ENCODE measurements at regions not wholly inside any gene's neighbourhood (a gene's known extent, or its start where the extent isn't known, plus 50 kb on each side); places are given as distances from the start of the nearest gene placed in this dataset.
"Not testable (repeated sequence)": the region's sequence is repeated elsewhere in the genome, so short reads cannot be mapped to it uniquely, and the experiment has no call there.

GRCh38 chr4:28073860-28074555, 1213.4 kb downstream of the STIM2 start:
- Histone ChIP-seq H3K9me3 (ENCODE audit: control insufficient read depth, insufficient read depth, low read depth, low read length) (no peaks in the 10 kb centered on the region), H3K79me2 (ENCODE audit: control insufficient read depth, insufficient read depth, low read length) (no peaks in the 10 kb centered on the region), H3K4me2 (ENCODE audit: extremely low read depth, insufficient read depth, low read length) (no peak overlapping the region), H3K36me3 (ENCODE audit: control insufficient read depth, insufficient read depth, low read length) (no peaks in the 10 kb centered on the region), H3K4me3 (replicated peaks in 1 of 4; ENCODE audit: control extremely low read depth in 1 of 4, insufficient read depth in 1 of 4, low read depth in 3 of 4, low read length in 4 of 4) (no peak overlapping the region), H4K20me1 (ENCODE audit: control insufficient read depth, extremely low read depth, insufficient read depth, low read length) (no peaks in the 10 kb centered on the region), H2AFZ (ENCODE audit: low read length) (no peak overlapping the region), H3K27me3 (ENCODE audit: control insufficient read depth, insufficient read depth, low read length) (no peaks in the 10 kb centered on the region), H3K27ac (ENCODE audit: insufficient read depth, low read length) (no peak overlapping the region), H3K9ac (ENCODE audit: insufficient read depth, low read length) (no peak overlapping the region), H3K4me1 (ENCODE audit: control insufficient read depth, extremely low read depth, insufficient read depth, low read length) (no peaks in the 10 kb centered on the region)
- DNase-seq (ENCODE audit: low read depth in 2 of 2) = no peak
- no peak for TF ChIP-seq EZH2 (IDR thresholded peaks at IDR 0.05; ENCODE audit: low read length, missing control alignments)
- TF ChIP-seq CTCF (conservative IDR thresholded peaks at IDR 0.05 in 1 of 2, IDR thresholded peaks at IDR 0.05 in 1 of 2; ENCODE audit: low read depth in 1 of 2, low read length in 2 of 2) = peak in 1 of 2 donors; percentile 20

- peak in 1 of 2 donors; percentile 3 for DNase-seq (ENCODE audit: low read depth in 2 of 2)
- H4K20me1 ChIP-seq (ENCODE audit: control insufficient read depth, extremely low read depth, insufficient read depth, low read length) = no peaks in the 10 kb centered on the region
- no peak overlapping the region for H3K9ac ChIP-seq (ENCODE audit: insufficient read depth, low read length)
- no peaks in the 10 kb centered on the region for H3K36me3 ChIP-seq (ENCODE audit: control insufficient read depth, insufficient read depth, low read length)
- H3K27ac ChIP-seq (ENCODE audit: insufficient read depth, low read length) = no peak overlapping the region
- H3K79me2 ChIP-seq (ENCODE audit: control insufficient read depth, insufficient read depth, low read length) = no peaks in the 10 kb centered on the region
- no peak overlapping the region for H2AFZ ChIP-seq (ENCODE audit: low read length)
- H3K4me1 ChIP-seq (ENCODE audit: control insufficient read depth, extremely low read depth, insufficient read depth, low read length) = no peaks in the 10 kb centered on the region
- H3K4me2 ChIP-seq (ENCODE audit: extremely low read depth, insufficient read depth, low read length) = no peak overlapping the region
- H3K27me3 ChIP-seq (ENCODE audit: control insufficient read depth, insufficient read depth, low read length) = no peaks in the 10 kb centered on the region
- no peak overlapping the region for H3K4me3 ChIP-seq (replicated peaks in 1 of 4; ENCODE audit: control extremely low read depth in 1 of 4, insufficient read depth in 1 of 4, low read depth in 3 of 4, low read length in 4 of 4)
- H3K9me3 ChIP-seq (ENCODE audit: control insufficient read depth, insufficient read depth, low read depth, low read length) = no peaks in the 10 kb centered on the region
- TF ChIP-seq CTCF (conservative IDR thresholded peaks at IDR 0.05 in 1 of 2, IDR thresholded peaks at IDR 0.05 in 1 of 2; ENCODE audit: low read depth in 1 of 2, low read length in 2 of 2) = no peak
- no peak for TF ChIP-seq EZH2 (IDR thresholded peaks at IDR 0.05; ENCODE audit: low read length, missing control alignments)
Observed at GRCh38 chr4:28075401-28075956, 1214.8 kb downstream of the STIM2 start.

- H2AFZ ChIP-seq (ENCODE audit: low read length); H3K36me3 ChIP-seq (ENCODE audit: control insufficient read depth, insufficient read depth, low read length); H3K9ac ChIP-seq (ENCODE audit: insufficient read depth, low read length); H3K4me2 ChIP-seq (ENCODE audit: extremely low read depth, insufficient read depth, low read length); H3K27ac ChIP-seq (ENCODE audit: insufficient read depth, low read length); H4K20me1 ChIP-seq (ENCODE audit: control insufficient read depth, extremely low read depth, insufficient read depth, low read length); H3K9me3 ChIP-seq (ENCODE audit: control insufficient read depth, insufficient read depth, low read depth, low read length); H3K27me3 ChIP-seq (ENCODE audit: control insufficient read depth, insufficient read depth, low read length); DNase-seq (ENCODE audit: low read depth in 2 of 2); H3K4me3 ChIP-seq (replicated peaks in 1 of 4; ENCODE audit: control extremely low read depth in 1 of 4, insufficient read depth in 1 of 4, low read depth in 3 of 4, low read length in 4 of 4); H3K4me1 ChIP-seq (ENCODE audit: control insufficient read depth, extremely low read depth, insufficient read depth, low read length); H3K79me2 ChIP-seq (ENCODE audit: control insufficient read depth, insufficient read depth, low read length): not testable (repeated sequence)
Observed at GRCh38 chr4:28077203-28077602, 1216.6 kb downstream of the STIM2 start.

Data from fibroblast of lung (primary cell).